Left ventricle myocardium inferior (tissue), 1 donor: ENCODE measurements at regions not wholly inside any gene's neighbourhood (a gene's known extent, or its start where the extent isn't known, plus 50 kb on each side); places are given as distances from the start of the nearest gene placed in this dataset.

Experiments
- DNase-seq: peaks from one replicate; pipeline ENCODE4 v3.0.0-alpha.2; 2020
- H3K27ac ChIP-seq: fragments of 200-600 bp; replicated peaks from 2 replicates; pipeline ENCODE4 v1.8.0; 2021
- H3K27me3 ChIP-seq: fragments of 200-600 bp; 2 replicates; pipeline ENCODE4 v1.8.0; 2021; ENCODE audit warnings: low read depth
- H3K36me3 ChIP-seq: fragments of 200-600 bp; 2 replicates; pipeline ENCODE4 v1.8.0; 2021
- H3K4me1 ChIP-seq: fragments of 200-600 bp; 2 replicates; pipeline ENCODE4 v1.8.0; 2021
- H3K4me3 ChIP-seq: fragments of 200-600 bp; 2 replicates; pipeline ENCODE4 v1.8.0; 2021; ENCODE audit warnings: mild to moderate bottlenecking, moderate library complexity
- H3K9me3 ChIP-seq: fragments of 200-600 bp; replicated peaks from 2 replicates; pipeline ENCODE4 v1.8.0; 2021
- CTCF ChIP-seq: fragments of 200-600 bp; IDR thresholded peaks from 2 replicates; pipeline ENCODE4 v1.8.0; 2021; ENCODE audit warnings: antibody characterized with exemption, mild to moderate bottlenecking, borderline replicate concordance
- intact Hi-C: fragments of 100-400 bp; cut with micrococcal nuclease; formaldehyde crosslinking; loops from one replicate; pipeline ENCODE4 v1.11.0; 2022
- donor health status: DM: no; HTN: yes; CAD: no; lungs with severe emphysema.

GRCh38 chr7:106485031-106485551 is 175.9 kb downstream of the CCDC71L start:
- peaks cover 18% of the 10 kb centered on the region for H3K4me1 ChIP-seq
- no peak for TF ChIP-seq CTCF
- peak overlapping the region; percentile 49 for H3K27ac ChIP-seq
- H3K9me3 ChIP-seq, result peaks cover 3% of the 10 kb centered on the region
- intact Hi-C loops, result no loop called here
- H3K4me3 ChIP-seq, result no peak overlapping the region
- H3K27me3 ChIP-seq, result no peaks in the 10 kb centered on the region
- H3K36me3 ChIP-seq, result no peaks in the 10 kb centered on the region
- DNase-seq, result no peak

GRCh38 chr7:106484562-106484961 is 176.4 kb downstream of the CCDC71L start:
- Histone ChIP-seq H3K27ac (peak overlapping the region; percentile 49), H3K4me3 (no peak overlapping the region), H3K9me3 (no peaks in the 10 kb centered on the region), H3K27me3 (no peaks in the 10 kb centered on the region), H3K4me1 (peaks cover 18% of the 10 kb centered on the region), H3K36me3 (no peaks in the 10 kb centered on the region)
- DNase-seq, result no peak
- no peak for TF ChIP-seq CTCF
- intact Hi-C loops, result no loop called here

GRCh38 chr7:106482091-106482490 is 178.9 kb downstream of the CCDC71L start:
- no peak for DNase-seq
- intact Hi-C loops, result no loop called here
- H3K9me3 ChIP-seq, result no peaks in the 10 kb centered on the region
- no peaks in the 10 kb centered on the region for H3K27me3 ChIP-seq
- H3K27ac ChIP-seq, result no peak overlapping the region
- H3K36me3 ChIP-seq, result no peaks in the 10 kb centered on the region
- no peak for TF ChIP-seq CTCF
- H3K4me1 ChIP-seq, result peaks cover 18% of the 10 kb centered on the region
- no peak overlapping the region for H3K4me3 ChIP-seq

- no peak overlapping the region for H3K4me3 ChIP-seq
- DNase-seq, result no peak
- no peak for TF ChIP-seq CTCF
- no peak overlapping the region for H3K27ac ChIP-seq
- intact Hi-C loops, result no loop called here
- no peaks in the 10 kb centered on the region for H3K27me3 ChIP-seq
- no peaks in the 10 kb centered on the region for H3K36me3 ChIP-seq
- H3K9me3 ChIP-seq, result no peaks in the 10 kb centered on the region
- H3K4me1 ChIP-seq, result peaks cover 14% of the 10 kb centered on the region
Measured at GRCh38 chr7:106480616-106481031, 180.3 kb downstream of the CCDC71L start.

- TF ChIP-seq CTCF, result no peak
- Histone ChIP-seq H3K4me1 (peaks cover 9% of the 10 kb centered on the region), H3K9me3 (no peaks in the 10 kb centered on the region), H3K27me3 (no peaks in the 10 kb centered on the region), H3K36me3 (no peaks in the 10 kb centered on the region), H3K4me3 (no peak overlapping the region), H3K27ac (no peak overlapping the region)
- intact Hi-C loops, result no loop called here
- DNase-seq, result no peak
Measured at GRCh38 chr7:106480161-106480579, 180.8 kb downstream of the CCDC71L start.
